Muscle of back (tissue), 3 donors: ENCODE measurements at regions not wholly inside any gene's neighbourhood (a gene's known extent, or its start where the extent isn't known, plus 50 kb on each side); places are given as distances from the start of the nearest gene placed in this dataset.
A peak's percentile ranks its signal among the peaks of the same experiment; 100 is the strongest.

Experiments used
- DNase-seq, 3 donors: peaks; one replicate each; pipeline versions ENCODE4 v3.0.0 to v3.0.0-alpha.2; 2013

DNA sequence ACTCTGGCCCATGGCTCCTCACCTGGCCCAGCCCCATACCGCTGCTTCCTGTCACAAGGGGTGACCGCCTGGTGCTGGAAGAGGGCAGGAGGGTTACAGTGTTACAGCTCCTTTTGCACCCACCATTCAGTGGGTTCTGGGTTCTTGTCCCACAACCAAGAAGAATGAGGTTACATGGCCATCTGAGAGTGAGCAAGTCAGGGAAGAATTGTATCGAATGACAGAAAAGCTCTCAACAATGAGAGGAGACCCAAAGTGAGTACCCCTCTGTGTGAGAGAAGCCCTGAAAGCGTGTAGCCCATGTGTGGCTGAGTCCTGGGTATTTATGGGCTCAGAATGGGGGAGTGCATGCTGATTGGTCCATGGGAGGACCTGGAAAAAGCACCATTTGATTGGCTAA, 888.5 kb downstream of the ADGRL2 start:
- no peak for DNase-seq

DNA sequence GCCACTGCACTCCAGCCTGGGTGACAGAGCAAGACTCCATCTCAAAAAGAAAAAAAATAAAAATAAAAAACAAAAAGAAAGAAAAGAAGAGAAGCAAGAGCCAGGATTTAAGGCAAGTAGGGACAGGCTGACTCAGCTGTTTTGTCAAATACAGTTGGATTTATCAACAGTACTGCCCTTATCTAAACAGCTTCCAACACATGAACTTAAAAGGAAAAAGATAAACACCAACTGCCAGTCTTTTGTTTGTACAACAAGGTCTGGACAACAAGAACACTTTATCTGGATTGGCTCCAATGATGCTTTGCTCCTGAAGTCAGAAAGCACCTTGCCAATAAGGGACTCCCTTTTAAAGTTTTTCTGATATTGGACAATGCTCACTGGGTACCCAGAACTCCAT, 886.0 kb downstream of the ADGRL2 start:
- no peak for DNase-seq

DNA sequence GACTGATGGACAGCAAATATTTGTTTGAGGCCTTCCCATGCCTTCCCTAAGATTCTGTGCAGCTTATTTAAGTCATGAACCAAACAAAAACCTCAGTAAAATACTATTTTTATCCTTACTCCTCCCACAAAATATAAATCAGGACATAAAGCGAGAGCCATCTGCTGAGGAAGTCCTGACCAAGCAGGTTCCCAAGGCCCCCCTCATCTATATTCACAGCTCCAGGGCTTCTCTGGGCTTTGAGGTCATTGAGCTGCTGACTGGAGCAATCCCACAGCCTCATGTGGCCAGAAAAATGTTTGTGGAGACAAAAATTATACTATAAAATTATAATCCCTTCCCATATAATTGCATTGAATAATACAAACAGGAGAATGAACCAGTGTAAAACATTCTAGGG, 846.2 kb downstream of the ADGRL2 start:
- DNase-seq: peak in 1 of 3 donors; percentile 23

DNA sequence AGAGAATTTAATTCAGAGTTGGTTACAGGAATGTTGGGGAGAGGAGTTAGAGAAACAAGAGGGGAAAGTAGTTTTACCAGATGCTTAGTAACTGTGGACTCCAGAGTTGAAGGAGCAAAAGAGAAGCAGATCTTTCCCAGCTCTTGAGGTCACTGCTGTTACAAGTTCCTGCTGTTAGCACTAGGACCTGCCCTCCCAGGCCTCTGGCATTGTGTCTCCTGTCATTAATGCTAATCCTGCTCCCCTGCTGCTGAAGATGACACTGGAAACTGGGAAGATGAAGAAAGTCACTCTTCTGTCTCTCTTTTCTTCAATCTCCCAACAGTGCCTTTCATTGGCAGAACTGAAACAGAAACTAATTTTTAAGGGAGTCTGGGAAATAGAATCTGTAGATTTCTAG, 845.6 kb downstream of the ADGRL2 start:
- DNase-seq: peak in 1 of 3 donors; percentile 12

DNA sequence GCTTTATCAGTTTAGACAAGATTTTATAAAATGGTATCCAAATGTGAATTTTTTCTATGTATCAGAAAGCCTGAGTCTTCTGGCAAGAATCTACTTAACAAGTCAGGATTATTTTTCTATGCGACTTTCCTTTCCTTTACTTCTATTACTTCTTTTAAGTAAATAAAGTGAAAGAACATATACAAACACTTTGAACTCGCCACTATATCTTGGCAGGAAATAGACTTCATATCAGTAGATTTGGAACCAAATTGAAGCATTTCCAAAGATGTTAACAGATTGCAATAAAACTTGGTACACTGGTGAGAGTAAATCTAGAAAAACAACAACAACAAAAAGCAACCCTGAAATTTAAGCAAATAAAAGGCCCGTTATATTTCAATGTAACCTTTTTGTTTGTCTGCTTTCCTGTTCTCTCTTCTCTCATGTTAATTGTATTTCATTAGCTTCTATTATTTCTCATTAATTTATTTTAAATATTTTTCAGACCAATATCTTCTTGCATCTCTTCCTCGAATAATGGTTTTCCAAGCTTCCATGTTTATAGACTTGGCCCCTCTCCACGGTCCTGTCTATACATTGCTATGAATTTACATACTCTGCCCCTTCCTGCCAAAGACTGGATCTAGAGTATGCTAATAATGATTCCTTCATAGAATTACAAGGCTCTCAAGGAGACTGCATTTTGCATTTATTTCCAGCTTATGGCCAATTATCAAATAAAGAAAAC, 843.6 kb downstream of the ADGRL2 start:
- DNase-seq: peak in 1 of 3 donors; percentile 25

DNA sequence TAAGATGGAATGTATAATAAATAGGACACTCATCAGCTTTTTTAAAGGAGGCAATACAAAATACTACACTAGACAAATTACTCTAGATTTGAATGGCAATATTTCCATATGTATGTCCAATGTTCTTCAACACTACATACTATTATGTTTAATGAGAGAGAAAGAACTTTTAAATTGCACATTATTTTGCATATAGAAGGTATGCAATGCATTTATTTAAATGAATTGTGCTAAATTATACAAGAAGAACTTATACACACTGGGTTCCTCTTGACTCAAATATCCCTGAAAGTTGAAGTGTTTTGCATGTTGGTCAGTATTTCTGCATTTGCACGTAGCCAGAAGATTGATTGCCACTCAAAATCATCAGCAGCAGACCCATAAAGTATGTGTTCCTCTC, 839.6 kb downstream of the ADGRL2 start:
- no peak for DNase-seq

DNA sequence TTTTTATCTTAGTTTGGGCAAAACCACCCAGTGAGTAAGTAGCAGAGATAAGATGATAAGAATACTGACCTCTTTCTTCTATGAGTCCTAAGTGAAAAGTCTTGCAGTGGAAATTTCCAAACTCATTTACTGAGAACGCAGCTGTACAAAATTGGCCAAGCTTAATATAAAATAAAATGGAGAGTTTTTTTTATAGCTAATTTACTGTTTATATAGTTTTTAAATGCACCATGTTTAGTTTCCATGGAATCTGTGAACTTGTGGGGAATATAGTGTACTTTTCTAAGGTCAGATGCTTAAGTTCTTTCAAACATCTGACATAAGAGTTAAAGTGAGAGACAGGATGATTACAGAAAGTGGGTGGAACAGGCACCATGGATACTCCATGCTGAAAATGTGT, 833.5 kb downstream of the ADGRL2 start:
- DNase-seq: peak in 2 of 3 donors; percentile 15 to 42

DNA sequence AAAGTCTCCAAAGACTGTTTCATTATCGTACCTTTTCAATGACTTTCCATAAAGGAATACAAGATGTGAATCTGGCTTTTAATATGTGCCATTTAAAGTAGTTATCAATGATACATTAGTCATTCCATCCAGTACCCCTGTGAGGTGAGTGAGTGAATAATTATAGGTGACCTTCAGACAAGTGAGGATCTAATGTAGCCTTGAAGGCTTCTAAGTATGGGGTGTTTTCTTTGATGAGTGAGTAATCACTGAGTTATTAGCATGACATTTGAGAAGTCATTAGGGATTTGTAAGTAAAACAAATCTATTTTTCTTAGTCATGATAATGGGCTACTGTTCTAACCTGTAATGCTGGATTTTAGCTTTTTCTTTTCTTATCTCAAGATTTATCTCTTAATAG, 831.4 kb downstream of the ADGRL2 start:
- no peak for DNase-seq

DNA sequence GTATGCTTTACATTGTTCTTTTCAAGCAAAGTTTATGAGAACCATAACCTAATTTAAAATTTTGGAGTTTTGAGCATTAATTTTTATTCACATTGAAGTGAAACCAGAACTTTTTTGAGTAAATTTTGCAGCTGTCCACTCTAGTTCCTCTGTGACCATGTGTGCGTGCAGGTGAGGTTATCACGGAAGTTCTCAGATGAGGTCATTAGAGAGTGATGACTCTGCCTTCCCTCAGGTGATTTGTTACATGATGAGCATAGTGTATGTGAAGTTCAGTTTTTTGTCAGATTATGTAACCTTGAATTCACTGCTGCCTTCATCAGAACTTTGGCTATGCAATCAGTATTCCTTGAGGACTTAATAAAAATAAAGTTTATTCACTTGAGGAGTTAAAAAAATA, 828.2 kb downstream of the ADGRL2 start:
- no peak for DNase-seq

DNA sequence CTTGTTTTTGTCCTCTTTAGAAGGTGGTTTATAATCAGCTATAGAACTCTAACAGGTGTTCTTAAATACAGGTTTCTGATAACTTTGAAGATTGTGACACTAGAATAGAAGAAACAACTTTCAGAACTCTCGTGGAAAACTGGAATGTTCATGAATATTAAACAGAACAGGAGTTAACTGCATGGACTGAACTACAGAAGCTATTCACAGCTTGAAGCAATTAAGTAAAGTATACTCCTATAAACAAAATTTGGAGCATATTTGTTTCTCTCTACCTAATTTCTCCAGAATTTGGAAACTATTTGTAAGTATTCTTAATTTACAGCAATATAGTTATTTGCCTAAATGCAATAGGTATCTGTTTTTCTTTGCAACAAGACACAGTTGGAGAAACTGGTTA, 824.8 kb downstream of the ADGRL2 start:
- DNase-seq: peak in 1 of 3 donors; percentile 8

DNA sequence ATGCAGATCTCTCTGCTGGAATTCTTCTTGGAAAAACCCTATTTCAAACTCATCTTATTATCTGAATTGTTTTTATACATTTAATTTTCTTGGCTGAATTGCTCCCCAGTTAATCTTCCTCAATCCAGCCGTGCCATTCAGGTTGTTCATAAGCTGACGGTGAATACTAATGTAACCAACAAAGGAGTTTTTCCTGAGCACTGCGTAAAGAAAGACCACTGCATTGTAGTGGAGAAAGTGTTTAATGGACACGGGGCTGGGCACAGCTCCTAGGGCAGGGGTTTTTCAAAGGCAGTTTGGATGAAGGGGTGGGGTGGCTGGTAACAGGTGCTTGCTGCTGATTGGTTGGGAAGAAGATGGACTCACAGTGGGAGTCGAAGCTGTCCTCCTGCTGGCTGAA, 820.3 kb downstream of the ADGRL2 start:
- no peak for DNase-seq

DNA sequence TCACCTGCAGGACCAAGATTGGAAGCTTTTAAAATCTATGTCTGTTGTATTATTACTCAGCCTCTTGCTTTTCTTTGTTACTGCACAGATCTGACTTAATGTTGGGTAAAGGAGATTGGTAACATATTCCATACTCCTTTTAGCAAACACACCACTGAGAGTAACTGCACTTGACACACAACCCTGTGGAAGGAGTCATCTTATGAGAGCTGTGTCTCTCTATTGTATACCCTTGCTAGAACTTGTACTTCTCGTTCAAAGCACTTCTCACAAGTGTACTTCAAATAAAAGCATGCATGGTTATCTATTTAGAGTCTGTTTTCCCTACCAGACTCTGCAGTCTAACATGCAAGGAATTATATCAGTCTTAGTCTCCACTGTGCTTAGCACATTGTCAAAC, 813.4 kb downstream of the ADGRL2 start:
- DNase-seq: no peak

DNA sequence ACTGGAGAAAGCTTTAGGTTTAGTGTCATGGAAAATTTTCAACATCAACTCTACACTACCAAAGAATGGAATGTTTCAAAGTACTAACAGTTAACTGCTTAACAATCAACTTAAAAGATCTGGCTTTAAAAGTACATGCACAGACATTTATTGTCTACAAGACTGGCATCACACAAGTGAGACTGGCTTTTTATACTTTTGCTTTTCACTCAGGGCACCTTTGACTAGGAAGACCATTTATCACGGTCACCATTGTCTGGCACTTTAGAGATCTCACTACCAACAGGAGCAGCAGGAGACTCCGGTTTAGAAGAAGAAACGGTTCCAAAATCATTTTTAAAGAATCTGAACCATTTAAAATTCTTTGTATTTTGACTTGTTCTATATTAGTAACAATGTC, 812.3 kb downstream of the ADGRL2 start:
- DNase-seq: no peak

DNA sequence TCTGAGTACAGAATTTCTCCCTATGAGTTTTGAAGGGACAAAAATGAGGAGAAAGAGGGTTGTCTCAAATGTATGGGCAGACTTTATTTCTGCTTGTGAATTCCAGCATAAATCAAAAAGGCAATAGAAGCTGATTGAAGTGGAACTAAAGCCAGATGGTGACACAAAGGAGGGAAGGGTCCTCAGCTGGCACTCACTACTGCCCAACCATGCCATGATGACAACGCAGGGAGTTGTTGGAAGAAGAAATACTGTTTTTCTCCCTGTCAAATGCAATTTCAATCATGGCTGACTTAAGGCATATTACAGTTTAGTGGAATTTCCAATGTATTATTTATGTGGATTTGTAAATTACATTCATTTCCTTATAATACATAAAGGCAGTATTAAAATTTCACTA, 805.8 kb downstream of the ADGRL2 start:
- no peak for DNase-seq

DNA sequence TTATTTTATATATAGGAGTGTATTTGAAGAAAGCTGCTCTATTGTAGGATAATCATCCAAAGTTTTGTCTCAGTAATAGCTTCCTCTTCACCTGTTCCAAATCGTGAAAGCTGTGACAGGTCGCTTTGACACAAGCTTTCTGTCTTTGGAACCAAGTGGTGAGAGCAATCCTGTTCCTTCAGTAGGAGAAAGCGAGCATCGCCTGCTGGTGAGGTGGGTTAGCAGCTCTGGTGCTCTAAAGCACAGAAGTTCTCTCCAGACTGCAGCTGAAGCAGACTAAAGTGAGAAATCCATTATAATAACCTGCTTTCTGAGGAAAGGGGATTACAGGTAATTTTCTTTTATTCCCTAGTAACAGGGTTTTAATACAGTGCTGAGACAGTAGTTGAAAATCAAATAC, 803.8 kb downstream of the ADGRL2 start:
- no peak for DNase-seq

DNA sequence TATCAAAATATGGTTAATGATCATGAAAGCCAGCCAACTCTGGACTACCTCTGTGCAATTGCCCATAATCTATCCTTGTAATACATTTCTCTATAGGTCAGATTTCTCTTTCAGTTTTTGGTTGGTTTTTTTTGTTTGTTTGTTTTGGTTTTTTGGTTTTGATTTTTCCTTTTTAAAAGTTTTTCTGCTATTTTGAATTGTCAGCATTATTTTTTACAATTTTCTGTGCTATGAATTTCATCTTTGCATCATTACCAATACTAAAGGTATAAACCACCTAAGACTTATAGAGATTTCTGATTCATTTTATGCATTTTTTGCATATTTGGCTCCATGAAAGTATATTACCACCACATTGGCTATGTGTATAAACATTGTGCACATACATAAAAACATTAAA, 799.6 kb downstream of the ADGRL2 start:
- no peak for DNase-seq

DNA sequence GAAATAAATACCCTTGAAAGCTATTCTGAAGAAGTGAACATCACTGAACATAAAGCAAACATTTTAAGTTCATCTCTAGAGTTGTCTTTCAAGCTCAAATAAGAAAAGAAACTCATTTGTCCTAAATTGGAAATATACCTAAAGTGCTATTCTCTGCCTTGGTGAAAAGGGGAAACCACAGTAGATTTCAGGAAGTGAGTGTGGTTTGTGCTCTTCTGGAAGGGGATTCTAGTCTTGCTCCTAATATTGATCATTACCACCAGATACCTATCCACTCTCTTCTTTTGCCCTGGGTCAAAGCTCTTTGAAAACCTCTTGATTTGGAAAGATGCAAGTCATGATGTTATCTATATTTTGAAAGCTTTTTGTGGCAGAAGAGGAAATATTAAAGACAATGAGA, 798.1 kb downstream of the ADGRL2 start:
- DNase-seq: no peak

DNA sequence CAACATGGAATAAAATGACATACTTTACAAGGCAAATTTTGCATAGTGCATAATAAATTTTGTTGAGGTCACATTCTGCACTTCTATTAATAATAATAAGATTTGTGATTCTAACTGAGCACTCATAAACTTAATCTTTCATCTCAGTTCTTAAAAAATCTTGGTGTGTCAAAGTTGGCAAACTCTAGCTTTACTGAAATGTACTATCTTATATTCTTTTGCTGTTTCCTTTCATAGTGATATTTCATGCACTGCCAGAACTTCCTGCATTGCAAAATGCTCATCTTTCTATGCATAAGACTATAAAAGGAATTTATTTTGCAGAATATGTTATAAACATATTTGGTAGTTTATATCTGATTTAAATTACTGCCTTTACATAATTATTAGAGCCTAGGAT, 797.6 kb downstream of the ADGRL2 start:
- DNase-seq: peak in 1 of 3 donors; percentile 46

DNA sequence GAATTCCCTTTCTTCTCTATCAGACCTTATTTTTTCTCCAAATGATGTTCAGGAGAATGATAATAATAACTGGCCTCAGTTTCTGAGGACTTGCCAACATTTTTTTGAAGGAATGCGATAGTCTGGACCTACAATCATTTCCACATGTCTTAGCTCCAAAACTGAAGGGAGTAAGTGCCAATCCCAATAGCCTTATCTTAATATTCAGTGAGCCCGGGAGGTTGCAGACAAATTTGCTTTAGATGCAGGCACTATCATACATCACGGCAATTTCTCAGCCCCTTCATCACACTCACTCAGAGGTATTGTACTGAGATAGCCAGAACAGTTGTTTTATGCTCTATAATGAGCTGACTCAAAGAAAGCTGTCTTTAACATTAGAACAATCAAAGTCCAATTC, 796.9 kb downstream of the ADGRL2 start:
- peak; percentile 61 to 77 (median 63) for DNase-seq

DNA sequence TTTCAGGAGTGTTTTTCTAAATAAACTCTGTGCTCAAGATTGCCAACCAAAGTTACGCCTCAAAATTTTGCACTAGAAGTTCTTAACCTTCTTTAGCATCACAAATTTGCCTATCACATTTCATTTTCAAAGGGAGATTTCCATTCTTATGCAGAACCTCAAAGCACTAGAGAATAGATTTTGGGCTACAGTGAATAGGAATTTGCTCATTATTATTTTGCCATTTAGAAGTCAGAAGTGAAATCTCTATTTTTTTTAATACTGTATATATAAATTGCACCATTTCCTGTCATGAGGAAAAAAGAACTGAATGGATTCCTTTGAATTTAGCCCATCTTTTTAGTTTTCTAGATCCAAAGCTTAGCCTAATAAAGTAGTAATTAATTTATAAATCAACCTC, 796.4 kb downstream of the ADGRL2 start:
- DNase-seq: no peak

DNA sequence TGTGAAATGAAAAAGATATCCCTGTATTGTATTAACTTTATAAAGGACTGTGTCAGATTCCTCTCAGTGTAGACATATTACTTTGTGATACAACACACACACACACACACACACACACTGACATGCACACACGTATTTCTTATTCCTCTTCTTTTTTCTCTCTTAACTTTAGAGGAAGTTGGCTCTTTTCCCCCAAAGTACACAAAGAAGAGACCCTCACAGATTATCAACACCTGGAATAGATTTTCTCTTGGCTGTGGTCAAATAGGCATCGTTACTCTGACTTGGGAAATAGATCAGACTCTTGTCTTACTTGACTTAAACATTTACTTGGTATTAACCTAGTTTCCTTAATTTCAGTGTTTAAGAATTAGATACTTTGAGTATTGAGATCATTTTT, 792.8 kb downstream of the ADGRL2 start:
- DNase-seq: peak in 1 of 3 donors; percentile 49

DNA sequence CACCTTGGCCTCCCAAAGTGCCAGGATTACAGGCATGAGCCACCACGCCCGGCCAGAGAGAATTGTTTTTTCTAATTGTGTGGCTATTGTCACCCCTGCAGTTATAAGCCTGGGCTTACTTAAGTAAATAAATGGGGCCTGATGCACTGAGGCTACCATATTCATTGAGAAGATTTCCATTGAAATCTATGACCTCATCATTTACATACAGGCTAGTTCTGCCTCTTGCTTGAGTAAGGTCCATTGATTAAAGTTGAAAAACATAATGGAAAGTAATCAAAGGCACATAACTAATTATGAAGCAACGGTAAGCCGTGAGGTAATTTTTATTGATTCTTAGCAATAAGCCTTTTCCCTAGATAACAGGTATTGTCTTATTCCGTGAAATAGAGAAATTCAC, 788.9 kb downstream of the ADGRL2 start:
- no peak for DNase-seq

DNA sequence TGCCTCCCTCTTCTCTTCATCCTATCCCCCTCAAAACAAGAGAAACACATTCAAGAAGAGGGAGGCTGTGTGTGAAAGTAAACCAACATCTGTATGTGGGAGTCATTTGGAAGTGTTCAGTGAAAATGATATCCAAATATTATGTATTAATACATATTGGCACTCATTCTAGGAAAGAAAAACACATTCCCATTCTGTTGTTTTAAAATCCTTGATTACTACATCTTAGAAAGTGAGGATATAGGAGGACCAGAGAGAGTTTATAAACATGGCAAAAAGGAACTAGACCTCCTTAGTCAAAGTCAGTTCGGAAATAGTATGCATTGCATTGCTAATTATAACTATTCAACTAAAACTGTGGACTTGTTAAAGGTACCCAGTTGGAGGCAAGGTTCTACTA, 786.6 kb downstream of the ADGRL2 start:
- DNase-seq: peak in 2 of 3 donors; percentile 21 to 68

DNA sequence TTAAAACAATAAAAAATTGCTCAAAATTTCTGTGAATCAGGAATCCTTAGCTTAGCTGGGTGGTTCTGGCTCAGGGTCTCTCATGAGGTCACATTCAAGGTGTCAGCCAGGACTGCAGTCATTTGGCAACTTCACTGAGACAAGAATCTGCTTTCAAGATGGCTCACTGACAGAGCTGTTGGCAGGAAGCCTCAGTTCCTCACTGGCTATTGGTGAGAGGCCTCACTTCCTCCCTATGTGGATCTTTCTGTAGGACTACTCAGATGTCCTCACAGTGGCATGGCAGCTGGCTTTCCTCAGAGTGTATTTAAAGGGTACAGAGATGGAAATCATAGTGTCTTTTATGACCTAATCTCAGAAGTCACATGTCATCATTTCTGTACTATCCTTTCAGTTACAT, 785.7 kb downstream of the ADGRL2 start:
- peak; percentile 68 to 92 (median 87) for DNase-seq
